ENCODE measurements at regions not wholly inside any gene's neighbourhood (a gene's known extent, or its start where the extent isn't known, plus 50 kb on each side); places are given as distances from the start of the nearest gene placed in this dataset.

DNA sequence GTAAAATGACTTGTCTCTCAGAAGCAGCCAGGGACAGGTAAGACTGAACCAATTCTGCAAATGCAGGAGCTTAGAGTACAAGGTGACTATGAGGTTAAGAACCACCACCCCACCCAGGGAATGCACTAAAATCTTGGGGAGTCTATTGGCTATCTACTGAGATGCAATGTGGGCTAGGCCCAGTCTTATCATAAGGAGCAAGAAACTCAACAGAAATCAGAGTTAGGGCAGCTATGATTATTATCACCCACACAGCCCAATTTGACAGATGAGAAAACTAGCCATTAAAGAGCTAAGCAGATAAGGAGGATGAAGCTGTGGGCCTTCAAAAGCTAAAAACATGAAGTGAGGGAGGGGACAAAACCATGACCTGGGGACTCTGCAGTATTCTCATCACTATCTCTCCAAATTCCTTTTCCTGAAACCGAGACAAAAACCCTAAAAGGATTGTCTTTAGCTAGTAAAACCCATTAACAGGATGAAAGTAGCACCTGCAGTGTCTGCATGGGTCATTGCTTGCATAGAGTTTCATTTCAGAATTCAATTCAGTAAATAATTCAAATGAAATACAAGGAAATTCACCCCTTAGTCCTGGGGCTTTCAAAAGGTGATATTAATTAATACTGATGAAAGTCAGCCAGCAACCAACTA lies 68.8 kb upstream of the USP47 start:
- TF ChIP-seq CTCF (conservative IDR thresholded peaks at IDR 0.05) (no peak), ZFX (IDR thresholded peaks at IDR 0.05) (no peak)

Data from C4-2B (cell line).